BLaER1 treated with 17β-estradiol and CSF1 and Interleukin-3, amounts not matched to agents 10 nM and 100 nM (cell line): ENCODE measurements at regions not wholly inside any gene's neighbourhood (a gene's known extent, or its start where the extent isn't known, plus 50 kb on each side); places are given as distances from the start of the nearest gene placed in this dataset.
"Not testable (repeated sequence)": the region's sequence is repeated elsewhere in the genome, so short reads cannot be mapped to it uniquely, and the experiment has no call there.

ENCODE experiments used
- H3K27ac ChIP-seq, 11 experiments: shearing (Covaris generic); formaldehyde crosslinking; 2 replicates each; pipeline ENCODE4 v1.8.1; 2022
- H3K27me3 ChIP-seq, 11 experiments: shearing (Covaris generic); formaldehyde crosslinking; 2 replicates each; pipeline ENCODE4 v1.8.1; 2022
- H3K36me3 ChIP-seq, 11 experiments: shearing (Covaris generic); formaldehyde crosslinking; 2 replicates each; pipeline ENCODE4 v1.8.1; 2022
- H3K4me1 ChIP-seq, 10 experiments: shearing (Covaris generic); formaldehyde crosslinking; 2 replicates each; pipeline ENCODE4 v1.8.1; 2022
- H3K4me2 ChIP-seq, 11 experiments: shearing (Covaris generic); formaldehyde crosslinking; 2 replicates each; pipeline ENCODE4 v1.8.1; 2022
- H3K4me3 ChIP-seq, 10 experiments: shearing (Covaris generic); formaldehyde crosslinking; 2 replicates each; pipeline ENCODE4 v1.8.1; 2022
- H3K9ac ChIP-seq, 11 experiments: shearing (Covaris generic); formaldehyde crosslinking; 2 replicates each; pipeline ENCODE4 v1.8.1; 2022
- H3K9me3 ChIP-seq, 11 experiments: shearing (Covaris generic); formaldehyde crosslinking; replicated peaks in 1 of 11; 2 replicates each; pipeline ENCODE4 v1.8.1; 2022
- H4K20me1 ChIP-seq, 11 experiments: shearing (Covaris generic); formaldehyde crosslinking; 2 replicates each; pipeline ENCODE4 v1.8.1; 2022
- Cebpa-rat ChIP-seq, 11 experiments: shearing (Covaris generic); IDR thresholded peaks; 2 replicates each; pipeline ENCODE4 v1.8.1; 2022

- TF ChIP-seq Cebpa-rat (IDR thresholded peaks at IDR 0.05) = no peak
- Histone ChIP-seq H3K36me3 (no peaks in the 10 kb centered on the region), H3K4me2 (no peak overlapping the region), H3K4me1 (0 out of 20 replicates have a peak, but pooled peaks cover 0 to 5% (median 0%) of the 10 kb centered on the region in 10 experiments), H3K27ac (no peak overlapping the region), H3K4me3 (no peak overlapping the region), H3K27me3 (no peaks in the 10 kb centered on the region), H3K9me3 (no peaks in the 10 kb centered on the region), H3K9ac (no peak overlapping the region), H4K20me1 (no peaks in the 10 kb centered on the region)
Measured at GRCh38 chr4:158090323-158090722, 82.5 kb downstream of the GASK1B start.

DNA sequence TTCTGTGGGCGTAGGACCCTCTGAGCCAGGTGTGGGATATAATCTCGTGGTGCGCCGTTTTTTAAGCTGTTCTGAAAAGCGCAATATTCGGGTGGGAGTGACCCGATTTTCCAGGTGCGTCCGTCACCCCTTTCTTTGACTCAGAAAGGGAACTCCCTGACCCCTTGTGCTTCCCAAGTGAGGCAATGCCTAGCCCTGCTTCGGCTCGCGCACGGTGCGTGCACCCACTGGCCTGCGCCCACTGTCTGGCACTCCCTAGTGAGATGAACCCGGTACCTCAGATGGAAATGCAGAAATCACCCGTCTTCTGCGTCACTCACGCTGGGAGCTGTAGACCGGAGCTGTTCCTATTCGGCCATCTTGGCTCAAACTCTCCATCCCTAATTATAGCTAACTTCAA, 82.9 kb downstream of the GASK1B start:
- not testable (repeated sequence) for H4K20me1 ChIP-seq, H3K27me3 ChIP-seq, H3K9ac ChIP-seq, H3K4me3 ChIP-seq, H3K27ac ChIP-seq, H3K36me3 ChIP-seq, H3K4me1 ChIP-seq, H3K4me2 ChIP-seq, H3K9me3 ChIP-seq

- Histone ChIP-seq H4K20me1 (no peaks in the 10 kb centered on the region), H3K9me3 (0 out of 22 replicates have a peak, but pooled peaks cover 0 to 4% (median 0%) of the 10 kb centered on the region in 11 experiments), H3K27ac (no peak overlapping the region), H3K9ac (no peak overlapping the region), H3K36me3 (no peaks in the 10 kb centered on the region), H3K4me3 (no peak overlapping the region), H3K4me1 (no peaks in the 10 kb centered on the region), H3K4me2 (no peak overlapping the region), H3K27me3 (no peaks in the 10 kb centered on the region)
- TF ChIP-seq Cebpa-rat (IDR thresholded peaks at IDR 0.05) = no peak
Measured at GRCh38 chr4:158080354-158080753, 92.5 kb downstream of the GASK1B start.

- TF ChIP-seq Cebpa-rat (IDR thresholded peaks at IDR 0.05) = no peak
- Histone ChIP-seq H3K4me1 (no peaks in the 10 kb centered on the region), H3K27ac (no peak overlapping the region)
Measured at GRCh38 chr4:158079661-158080060, 93.2 kb downstream of the GASK1B start.

GRCh38 chr4:158077835-158078234, 95.0 kb downstream of the GASK1B start:
- Histone ChIP-seq H3K4me3 (no peak overlapping the region), H3K9me3 (0 out of 22 replicates have a peak, but pooled peaks cover 0 to 4% (median 0%) of the 10 kb centered on the region in 11 experiments), H3K9ac (no peak overlapping the region), H4K20me1 (no peaks in the 10 kb centered on the region), H3K27me3 (no peaks in the 10 kb centered on the region), H3K4me1 (no peaks in the 10 kb centered on the region), H3K27ac (no peak overlapping the region), H3K36me3 (no peaks in the 10 kb centered on the region), H3K4me2 (no peak overlapping the region)
- TF ChIP-seq Cebpa-rat (IDR thresholded peaks at IDR 0.05) = no peak

More at GRCh38 chr4:158079661-158080060, 93.2 kb downstream of the GASK1B start:
- H3K9ac ChIP-seq = no peak overlapping the region
- H3K4me3 ChIP-seq = no peak overlapping the region
- H3K36me3 ChIP-seq = no peaks in the 10 kb centered on the region
- H3K27me3 ChIP-seq = no peaks in the 10 kb centered on the region
- H3K4me2 ChIP-seq = 0 out of 22 replicates have a peak overlapping the region, but pooled peaks of 1 of the 11 experiments have one; percentile 3
- H3K9me3 ChIP-seq = 0 out of 22 replicates have a peak, but pooled peaks cover 0 to 4% (median 0%) of the 10 kb centered on the region in 11 experiments
- no peaks in the 10 kb centered on the region for H4K20me1 ChIP-seq

- no peak overlapping the region for H3K27ac ChIP-seq
- H3K4me3 ChIP-seq = no peak overlapping the region
- H3K36me3 ChIP-seq = no peaks in the 10 kb centered on the region
- no peak overlapping the region for H3K9ac ChIP-seq
- no peaks in the 10 kb centered on the region for H4K20me1 ChIP-seq
- no peaks in the 10 kb centered on the region for H3K27me3 ChIP-seq
- TF ChIP-seq Cebpa-rat (IDR thresholded peaks at IDR 0.05) = no peak
- peaks cover 0 to 6% (median 0%) of the 10 kb centered on the region in 10 experiments; a peak in 2 of 20 replicates for H3K4me1 ChIP-seq
- 0 out of 22 replicates have a peak, but pooled peaks cover 0 to 4% (median 0%) of the 10 kb centered on the region in 11 experiments for H3K9me3 ChIP-seq
- no peak overlapping the region for H3K4me2 ChIP-seq
Measured at GRCh38 chr4:158074851-158075250, 98.0 kb downstream of the GASK1B start.

DNA sequence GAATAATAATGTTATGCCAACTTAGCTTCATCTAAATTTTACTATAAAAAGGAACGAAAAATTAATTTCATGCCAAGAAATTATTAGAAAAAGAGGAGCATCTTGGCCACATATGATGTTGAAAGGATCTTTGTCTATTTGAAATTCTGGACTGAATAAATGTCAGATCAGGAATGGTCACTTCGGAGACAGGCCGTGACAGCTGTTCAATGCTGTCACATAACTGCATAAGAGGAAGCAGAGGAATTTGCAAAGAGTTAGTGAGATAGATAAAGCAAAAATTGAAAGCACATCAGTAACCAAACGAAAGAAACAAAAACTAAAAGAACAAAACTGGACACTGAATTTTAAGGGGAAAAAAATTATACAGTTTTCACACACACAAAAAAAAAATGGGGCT, 100.9 kb downstream of the GASK1B start:
- H3K4me2 ChIP-seq = peak overlapping the region in 1 of 11 experiments; percentile 23; a peak in 1 of 22 replicates
- H4K20me1 ChIP-seq = no peaks in the 10 kb centered on the region
- no peak overlapping the region for H3K27ac ChIP-seq
- peaks cover 0 to 6% (median 0%) of the 10 kb centered on the region in 10 experiments; a peak in 2 of 20 replicates for H3K4me1 ChIP-seq
- H3K27me3 ChIP-seq = no peaks in the 10 kb centered on the region
- H3K9ac ChIP-seq = no peak overlapping the region
- no peak overlapping the region for H3K4me3 ChIP-seq
- H3K9me3 ChIP-seq = no peaks in the 10 kb centered on the region
- no peaks in the 10 kb centered on the region for H3K36me3 ChIP-seq
- no peak for TF ChIP-seq Cebpa-rat (IDR thresholded peaks at IDR 0.05)

- Histone ChIP-seq H3K9me3 (no peaks in the 10 kb centered on the region), H3K36me3 (no peaks in the 10 kb centered on the region), H4K20me1 (no peaks in the 10 kb centered on the region), H3K4me1 (peaks cover 0 to 6% (median 0%) of the 10 kb centered on the region in 10 experiments; a peak in 2 of 20 replicates), H3K27ac (no peak overlapping the region), H3K4me2 (no peak overlapping the region), H3K4me3 (no peak overlapping the region), H3K9ac (no peak overlapping the region), H3K27me3 (no peaks in the 10 kb centered on the region)
- TF ChIP-seq Cebpa-rat (IDR thresholded peaks at IDR 0.05) = no peak
Measured at GRCh38 chr4:158068068-158068467, 104.8 kb downstream of the GASK1B start.

DNA sequence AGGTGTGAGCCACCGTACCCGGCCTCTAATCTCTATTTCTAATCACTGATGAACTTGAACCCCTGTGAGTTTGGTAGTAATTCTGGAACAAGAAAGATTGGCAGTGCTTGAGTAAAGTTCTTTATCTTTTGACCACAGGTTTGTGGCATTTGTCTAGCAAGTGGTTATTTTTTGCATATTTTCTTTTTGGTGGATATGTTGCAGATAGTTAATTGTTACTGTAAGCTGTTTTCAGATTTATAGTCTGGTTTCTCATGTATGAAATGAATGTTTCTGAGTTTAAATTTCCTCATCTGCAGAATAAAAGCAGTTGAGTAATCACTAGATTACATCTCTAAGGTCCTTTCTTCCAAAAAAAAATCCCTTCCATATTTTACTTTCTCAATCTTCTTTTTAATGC, 105.2 kb downstream of the GASK1B start:
- Histone ChIP-seq H3K9me3 (no peaks in the 10 kb centered on the region), H3K4me2 (no peak overlapping the region), H3K9ac (no peak overlapping the region), H4K20me1 (no peaks in the 10 kb centered on the region), H3K4me1 (peaks cover 0 to 6% (median 0%) of the 10 kb centered on the region in 10 experiments; a peak in 2 of 20 replicates), H3K27ac (no peak overlapping the region), H3K27me3 (no peaks in the 10 kb centered on the region), H3K4me3 (no peak overlapping the region), H3K36me3 (no peaks in the 10 kb centered on the region)
- no peak for TF ChIP-seq Cebpa-rat (IDR thresholded peaks at IDR 0.05)

- Histone ChIP-seq H3K36me3 (no peaks in the 10 kb centered on the region), H4K20me1 (no peaks in the 10 kb centered on the region), H3K4me2 (no peak overlapping the region), H3K9ac (no peak overlapping the region), H3K27me3 (no peaks in the 10 kb centered on the region), H3K27ac (no peak overlapping the region), H3K9me3 (no peaks in the 10 kb centered on the region), H3K4me1 (no peaks in the 10 kb centered on the region), H3K4me3 (no peak overlapping the region)
- no peak for TF ChIP-seq Cebpa-rat (IDR thresholded peaks at IDR 0.05)
Measured at GRCh38 chr4:158065603-158066002, 107.2 kb downstream of the GASK1B start.
